ENCODE measurements at regions not wholly inside any gene's neighbourhood (a gene's known extent, or its start where the extent isn't known, plus 50 kb on each side); places are given as distances from the start of the nearest gene placed in this dataset.
A peak's percentile ranks its signal among the peaks of the same experiment; 100 is the strongest.

DNA sequence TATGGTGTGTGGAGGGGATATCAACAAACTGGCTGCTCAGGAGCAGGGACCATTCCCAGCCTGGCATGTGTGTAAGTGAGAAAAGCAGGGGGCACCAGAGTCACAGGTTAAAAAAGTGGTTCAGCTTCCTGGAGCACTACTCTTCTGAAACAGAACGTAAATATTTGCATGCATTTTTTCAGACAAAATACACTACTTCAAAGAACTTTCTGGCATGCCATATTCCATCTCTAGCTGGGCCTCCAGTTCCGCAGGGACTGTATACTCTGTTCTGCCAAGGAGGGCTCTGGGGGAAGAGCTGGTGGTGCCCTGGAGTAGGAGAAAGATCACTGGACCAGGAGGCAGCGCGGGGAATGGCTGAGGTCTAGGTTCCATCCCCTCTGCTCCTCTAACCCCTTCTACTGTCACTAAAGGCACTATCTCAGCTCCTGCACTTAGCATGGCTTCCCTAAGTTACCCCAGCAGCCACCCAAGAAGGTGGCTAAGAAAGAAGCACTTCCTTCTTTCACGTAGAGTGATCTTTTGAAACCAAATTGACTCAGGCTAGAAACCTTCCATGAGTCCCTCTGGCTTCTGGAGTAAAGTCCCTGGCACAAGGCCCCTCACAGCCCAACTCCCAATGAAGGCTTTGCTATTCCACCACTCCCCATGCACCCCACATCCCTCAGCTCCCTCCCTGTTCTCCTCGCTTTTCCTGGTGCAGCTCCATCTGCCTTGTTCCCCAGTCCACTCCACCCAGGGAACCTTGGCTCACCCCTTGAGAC is 57.6 kb upstream of the CABLES1 start:
- H3K4me2 ChIP-seq (ENCODE audit: insufficient read depth, low read length): no peak overlapping the region
- no peaks in the 10 kb centered on the region for H3K36me3 ChIP-seq (ENCODE audit: insufficient read depth, low read length)
- no peak overlapping the region for H3K4me3 ChIP-seq (ENCODE audit: insufficient read depth, low read length)
- H2AFZ ChIP-seq (ENCODE audit: low read length): peak overlapping the region; percentile 83
- H3K9me3 ChIP-seq (ENCODE audit: low read depth, low read length): no peaks in the 10 kb centered on the region
- H3K27me3 ChIP-seq (ENCODE audit: insufficient read depth, low read length): no peaks in the 10 kb centered on the region
- no peaks in the 10 kb centered on the region for H4K20me1 ChIP-seq (ENCODE audit: insufficient read depth, low read length)
- H3K79me2 ChIP-seq (ENCODE audit: insufficient read depth, low read length): no peaks in the 10 kb centered on the region
- TF ChIP-seq, protein P1, sequence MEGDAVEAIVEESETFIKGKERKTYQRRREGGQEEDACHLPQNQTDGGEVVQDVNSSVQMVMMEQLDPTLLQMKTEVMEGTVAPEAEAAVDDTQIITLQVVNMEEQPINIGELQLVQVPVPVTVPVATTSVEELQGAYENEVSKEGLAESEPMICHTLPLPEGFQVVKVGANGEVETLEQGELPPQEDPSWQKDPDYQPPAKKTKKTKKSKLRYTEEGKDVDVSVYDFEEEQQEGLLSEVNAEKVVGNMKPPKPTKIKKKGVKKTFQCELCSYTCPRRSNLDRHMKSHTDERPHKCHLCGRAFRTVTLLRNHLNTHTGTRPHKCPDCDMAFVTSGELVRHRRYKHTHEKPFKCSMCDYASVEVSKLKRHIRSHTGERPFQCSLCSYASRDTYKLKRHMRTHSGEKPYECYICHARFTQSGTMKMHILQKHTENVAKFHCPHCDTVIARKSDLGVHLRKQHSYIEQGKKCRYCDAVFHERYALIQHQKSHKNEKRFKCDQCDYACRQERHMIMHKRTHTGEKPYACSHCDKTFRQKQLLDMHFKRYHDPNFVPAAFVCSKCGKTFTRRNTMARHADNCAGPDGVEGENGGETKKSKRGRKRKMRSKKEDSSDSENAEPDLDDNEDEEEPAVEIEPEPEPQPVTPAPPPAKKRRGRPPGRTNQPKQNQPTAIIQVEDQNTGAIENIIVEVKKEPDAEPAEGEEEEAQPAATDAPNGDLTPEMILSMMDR (IDR thresholded peaks at IDR 0.05; ENCODE audit: extremely low read depth, low read depth, low read length): peak; percentile 39
- no peak overlapping the region for H3K27ac ChIP-seq (ENCODE audit: low read depth, low read length)
- peaks cover 8% of the 10 kb centered on the region for H3K4me1 ChIP-seq (ENCODE audit: insufficient read depth, low read length)
- no peak for DNase-seq (ENCODE audit: insufficient read length, low spot score, missing footprints)

DNA sequence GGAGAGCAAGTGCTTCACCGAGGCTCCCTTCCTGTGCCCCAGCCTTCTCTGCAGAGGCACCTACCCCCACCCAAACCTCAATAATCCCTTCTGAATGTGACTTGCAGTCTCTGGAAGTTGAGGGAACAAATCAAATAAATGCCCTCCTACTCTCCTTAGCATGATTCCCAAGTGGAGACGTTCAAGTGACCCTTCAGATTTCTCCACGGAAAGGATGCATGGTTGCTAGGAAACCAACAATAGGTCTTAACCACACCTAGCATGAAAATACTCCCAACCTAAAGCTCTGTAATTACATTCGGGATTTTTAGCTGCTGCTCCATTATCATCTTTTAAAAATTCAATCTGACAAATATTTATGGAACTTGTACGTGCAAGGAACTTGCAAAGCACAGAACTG is 50.2 kb upstream of the CABLES1 start:
- no peaks in the 10 kb centered on the region for H4K20me1 ChIP-seq (ENCODE audit: insufficient read depth, low read length)
- TF ChIP-seq, protein P1 (IDR thresholded peaks at IDR 0.05; ENCODE audit: extremely low read depth, low read depth, low read length): no peak
- H3K36me3 ChIP-seq (ENCODE audit: insufficient read depth, low read length): no peaks in the 10 kb centered on the region
- H2AFZ ChIP-seq (ENCODE audit: low read length): no peak overlapping the region
- peaks cover 2% of the 10 kb centered on the region for H3K4me1 ChIP-seq (ENCODE audit: insufficient read depth, low read length)
- H3K9me3 ChIP-seq (ENCODE audit: low read depth, low read length): no peaks in the 10 kb centered on the region
- H3K79me2 ChIP-seq (ENCODE audit: insufficient read depth, low read length): no peaks in the 10 kb centered on the region
- no peak overlapping the region for H3K4me3 ChIP-seq (ENCODE audit: insufficient read depth, low read length)
- no peaks in the 10 kb centered on the region for H3K27me3 ChIP-seq (ENCODE audit: insufficient read depth, low read length)
- no peak overlapping the region for H3K27ac ChIP-seq (ENCODE audit: low read depth, low read length)
- no peak overlapping the region for H3K4me2 ChIP-seq (ENCODE audit: insufficient read depth, low read length)
- no peak for DNase-seq (ENCODE audit: insufficient read length, low spot score, missing footprints)
